GM18507 (cell line): ENCODE measurements at regions not wholly inside any gene's neighbourhood (a gene's known extent, or its start where the extent isn't known, plus 50 kb on each side); places are given as distances from the start of the nearest gene placed in this dataset.

Source experiments
- DNase-seq: peaks from one replicate; pipeline ENCODE4 v3.0.0; 2011; ENCODE audit warnings: low read depth; ENCODE audit not compliant: insufficient read length; ENCODE audit errors: extremely low spot score
- FAIRE-seq: peaks from 2 replicates; lab custom pipeline; 2011; peaks lifted over from hg19 to GRCh38; lab: Jason Lieb, UNC

DNA sequence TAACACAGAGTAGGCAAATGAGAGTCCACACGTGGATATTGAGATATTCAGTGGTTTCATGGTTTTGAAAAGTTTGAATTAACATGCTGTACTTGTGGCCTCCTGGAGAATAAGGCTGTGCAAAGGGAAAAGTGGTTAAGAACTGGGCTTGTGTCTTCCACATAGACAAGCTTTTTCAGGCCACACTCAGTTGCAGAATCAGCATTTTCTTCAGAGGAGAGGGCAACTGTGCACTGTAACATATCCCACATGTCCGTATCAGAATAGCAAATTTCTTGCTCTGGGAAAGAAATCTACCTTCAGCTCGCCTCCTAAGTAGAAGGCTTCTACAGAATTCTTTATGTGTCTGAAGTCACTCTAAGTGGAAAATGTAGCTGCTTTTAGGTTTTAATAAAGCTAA, 84.9 kb downstream of the ZC3H11B start:
- DNase-seq = no peak
- no peak for FAIRE-seq

DNA sequence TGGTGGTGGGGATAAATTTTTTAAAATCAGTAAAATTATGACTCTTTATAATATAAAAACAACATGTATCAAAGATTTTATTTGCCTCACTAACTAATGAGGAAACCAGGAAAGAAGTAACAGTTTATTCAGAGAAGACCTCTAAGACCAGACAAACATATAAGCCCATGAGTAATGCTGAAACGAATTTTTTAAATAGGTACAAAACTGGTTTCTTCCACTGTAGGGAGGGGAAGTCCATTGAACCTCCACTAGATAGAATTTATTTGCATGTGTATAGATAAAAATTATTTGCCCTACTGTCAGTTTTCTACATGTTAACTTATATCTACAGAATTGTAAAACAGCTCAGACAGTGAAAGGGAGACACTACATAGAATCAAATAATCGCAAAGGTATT, 86.8 kb downstream of the ZC3H11B start:
- DNase-seq = no peak
- FAIRE-seq = no peak

DNA sequence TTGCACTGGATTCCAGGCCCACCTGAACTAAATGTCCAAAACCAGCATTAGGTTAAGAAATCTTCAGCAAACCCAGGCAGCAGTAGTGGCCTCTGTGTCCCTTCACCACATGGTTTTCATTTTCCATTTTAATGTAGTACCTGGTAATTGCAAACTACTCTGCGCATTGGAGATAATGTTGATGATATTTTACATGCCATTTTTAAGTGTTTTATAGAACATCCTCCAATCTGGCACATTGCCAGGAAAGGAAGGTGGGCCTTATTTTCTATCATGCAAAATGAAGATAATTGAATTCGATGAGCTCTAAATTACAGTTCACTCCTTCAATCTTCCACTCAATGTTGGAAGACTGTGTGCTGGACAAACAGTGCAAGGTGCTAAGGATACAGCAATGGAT, 89.5 kb downstream of the ZC3H11B start:
- FAIRE-seq = no peak
- no peak for DNase-seq

DNA sequence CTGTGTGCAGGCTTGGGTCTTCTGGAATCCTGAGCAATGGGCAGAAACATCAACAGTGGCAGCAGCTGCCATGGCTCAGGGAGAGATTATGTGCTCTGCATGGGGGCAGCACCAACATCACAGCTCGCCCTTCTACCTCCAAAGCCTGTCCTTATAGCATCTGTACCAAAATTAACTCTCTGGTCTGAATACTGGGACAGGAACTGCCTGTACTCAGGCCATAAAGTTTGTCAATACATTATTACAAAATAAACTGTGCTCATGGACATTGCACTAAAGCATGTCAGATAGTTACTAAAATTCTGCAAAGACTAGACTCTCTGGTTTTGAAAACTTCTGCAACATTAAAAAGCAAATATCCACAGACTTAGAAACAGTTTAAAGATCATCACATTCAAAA, 91.6 kb downstream of the ZC3H11B start:
- DNase-seq = no peak
- FAIRE-seq = no peak

DNA sequence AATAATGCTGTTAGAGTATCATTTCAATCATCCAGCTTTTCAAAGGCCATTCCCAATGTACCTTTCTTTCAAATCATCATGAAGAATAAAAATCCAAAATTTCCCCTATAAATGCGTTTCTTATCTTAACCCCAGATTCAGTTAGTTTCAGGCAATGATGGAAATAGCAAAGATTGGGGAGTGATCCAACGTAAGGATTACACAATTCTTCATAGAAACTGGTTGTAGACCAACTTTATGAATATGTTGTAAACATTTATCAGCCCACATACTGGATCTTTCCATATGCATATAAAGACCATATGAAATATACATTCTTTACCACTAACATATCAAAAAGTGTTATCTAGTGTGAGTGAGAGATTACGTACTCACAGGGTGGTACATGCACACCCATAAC, 92.7 kb downstream of the ZC3H11B start:
- FAIRE-seq (no peak), DNase-seq (no peak)

DNA sequence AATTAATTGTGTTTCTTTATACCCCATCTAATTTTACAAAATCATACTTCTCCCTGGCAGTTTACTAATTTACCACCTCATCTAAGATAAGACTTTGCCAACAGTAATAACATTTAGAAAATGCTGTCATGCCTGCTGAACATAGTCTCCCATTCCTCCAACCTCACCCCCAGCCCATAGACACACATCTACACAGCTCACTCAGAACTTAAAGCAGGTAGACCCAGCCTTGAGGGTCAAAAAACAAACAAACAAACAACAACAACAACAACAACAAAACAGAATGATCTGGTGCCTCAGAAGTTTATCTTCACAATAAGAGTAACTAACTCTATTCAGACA, 94.0 kb downstream of the ZC3H11B start:
- FAIRE-seq = no peak
- DNase-seq = no peak

DNA sequence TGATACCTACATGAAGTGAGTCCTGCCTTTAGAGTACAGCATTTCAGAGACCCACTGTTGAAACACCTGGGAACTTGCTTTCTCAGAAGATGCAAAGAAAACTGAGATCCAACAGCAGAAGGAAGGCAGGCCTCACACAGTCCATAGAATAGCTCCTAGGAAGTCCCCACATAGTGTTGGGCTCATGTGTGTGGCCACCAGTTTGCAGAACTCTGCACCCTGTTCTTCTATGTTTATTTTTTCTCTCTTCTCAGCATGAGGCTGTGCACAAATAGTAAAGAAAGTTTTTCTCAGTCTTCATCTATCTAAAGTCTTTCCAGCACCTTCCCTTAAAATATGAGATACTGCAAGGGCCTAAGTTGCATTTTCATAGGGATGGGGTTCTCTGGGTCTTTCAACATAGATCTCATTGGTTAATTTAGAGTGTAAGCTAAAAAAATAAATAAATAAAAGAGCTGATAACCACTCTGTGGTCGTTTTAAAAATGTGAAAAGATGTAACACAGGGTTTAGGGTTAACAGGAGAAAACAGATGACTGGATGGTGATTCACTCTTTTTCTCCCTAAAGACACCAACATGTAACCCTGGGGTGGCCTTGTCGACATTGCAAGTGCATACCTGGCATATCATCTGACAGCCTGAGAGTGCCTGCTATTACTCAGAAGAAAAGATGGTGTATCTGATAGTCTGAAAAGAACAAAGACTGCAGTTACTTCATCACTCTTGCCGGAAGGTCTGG, 94.6 kb downstream of the ZC3H11B start:
- no peak for DNase-seq
- FAIRE-seq = no peak

DNA sequence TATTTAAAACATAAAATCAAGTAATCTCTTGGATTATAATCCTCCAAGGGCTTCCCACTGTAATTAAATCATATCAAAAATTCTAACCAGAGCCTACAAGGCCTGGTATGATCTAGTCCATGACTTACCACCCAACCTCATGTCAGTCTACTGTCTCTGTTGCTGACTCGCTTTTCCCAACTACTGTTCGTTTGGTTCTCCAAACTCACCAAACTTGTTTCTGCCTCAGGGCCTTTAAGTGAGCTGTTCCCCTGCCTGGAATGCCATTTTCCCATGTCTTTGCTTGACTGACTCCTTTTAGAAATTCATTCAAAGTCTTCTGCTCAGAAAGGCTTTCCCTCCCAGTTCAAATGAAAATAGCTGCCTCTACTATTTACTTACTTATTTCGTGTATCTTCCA, 95.9 kb downstream of the ZC3H11B start:
- no peak for FAIRE-seq
- DNase-seq = no peak

DNA sequence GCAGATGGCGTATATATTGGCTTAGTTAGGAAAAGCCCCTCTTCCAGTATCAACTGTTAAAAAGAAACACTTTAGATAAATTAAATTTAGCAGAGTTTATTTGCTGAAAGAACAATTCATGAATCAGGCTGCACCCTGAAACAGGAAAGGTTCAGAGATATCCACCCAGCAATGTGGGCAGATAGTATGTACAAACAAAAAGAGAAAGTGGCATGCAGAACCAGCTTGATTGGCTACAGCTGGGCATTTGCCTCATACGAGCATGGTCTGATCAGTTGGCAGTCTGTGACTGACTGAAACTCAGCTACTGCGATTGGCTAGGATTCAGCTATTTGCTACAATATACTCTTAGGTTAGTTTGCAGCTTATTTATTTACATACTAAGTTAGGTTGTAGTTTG, 98.2 kb downstream of the ZC3H11B start:
- no peak for DNase-seq
- no peak for FAIRE-seq

DNA sequence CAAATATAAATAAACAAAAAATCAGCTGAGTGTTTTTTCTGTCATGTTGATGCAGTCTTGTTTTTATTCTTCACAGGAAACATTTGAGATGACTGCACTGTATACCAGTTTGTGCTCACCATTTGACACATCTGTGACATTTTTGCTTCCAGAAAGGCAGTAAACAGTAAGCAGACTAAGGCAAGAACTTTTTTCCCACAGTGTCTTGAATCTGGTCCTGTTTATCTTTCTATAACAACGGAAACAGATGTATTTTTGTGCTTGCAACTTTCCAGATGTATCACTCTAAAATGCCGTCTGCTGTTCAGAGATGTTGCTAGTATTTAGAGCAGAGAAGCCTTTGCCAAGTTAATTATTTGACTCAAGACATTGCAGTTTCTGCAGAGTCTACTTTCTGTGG, 105.5 kb downstream of the ZC3H11B start:
- no peak for DNase-seq
- FAIRE-seq = no peak

DNA sequence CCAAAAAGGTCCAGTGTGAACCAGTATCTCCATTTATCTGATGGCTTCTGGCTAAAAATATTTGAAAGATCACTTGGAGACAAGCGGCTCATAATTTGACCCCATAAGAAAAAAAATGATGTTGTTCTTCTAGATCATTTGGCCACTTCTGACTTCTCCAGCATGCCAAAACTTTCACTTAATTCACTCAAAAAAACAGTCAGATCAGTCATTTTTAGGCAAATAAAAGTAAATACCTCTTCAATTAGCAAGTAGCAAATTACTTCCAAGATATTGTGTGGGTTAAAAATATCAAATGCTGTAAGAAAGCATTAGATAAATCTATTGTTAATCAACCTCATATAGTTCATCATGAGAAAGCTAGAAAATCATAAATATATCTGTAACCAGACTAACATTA, 106.0 kb downstream of the ZC3H11B start:
- no peak for FAIRE-seq
- no peak for DNase-seq

DNA sequence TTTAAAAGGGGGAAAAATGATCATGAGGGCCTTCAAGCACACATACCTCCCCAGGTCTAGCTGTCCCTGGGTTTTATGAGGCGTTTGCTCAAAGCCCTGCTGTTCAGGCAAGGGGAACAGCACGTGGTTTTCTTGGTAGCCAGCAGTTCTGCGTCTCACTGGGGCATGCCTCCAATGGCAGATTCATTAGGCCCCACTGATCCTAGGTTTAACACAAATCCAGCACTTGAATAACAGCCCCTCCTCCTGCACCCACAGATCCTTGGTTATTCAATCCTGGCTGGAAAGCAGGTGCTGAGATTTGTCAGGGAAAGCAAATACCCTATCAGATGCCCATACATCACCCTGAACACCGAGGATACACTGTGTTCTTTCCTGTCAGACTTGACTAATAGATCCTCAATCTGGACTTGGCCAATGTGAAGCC, 106.4 kb downstream of the ZC3H11B start:
- no peak for DNase-seq
- FAIRE-seq = no peak

DNA sequence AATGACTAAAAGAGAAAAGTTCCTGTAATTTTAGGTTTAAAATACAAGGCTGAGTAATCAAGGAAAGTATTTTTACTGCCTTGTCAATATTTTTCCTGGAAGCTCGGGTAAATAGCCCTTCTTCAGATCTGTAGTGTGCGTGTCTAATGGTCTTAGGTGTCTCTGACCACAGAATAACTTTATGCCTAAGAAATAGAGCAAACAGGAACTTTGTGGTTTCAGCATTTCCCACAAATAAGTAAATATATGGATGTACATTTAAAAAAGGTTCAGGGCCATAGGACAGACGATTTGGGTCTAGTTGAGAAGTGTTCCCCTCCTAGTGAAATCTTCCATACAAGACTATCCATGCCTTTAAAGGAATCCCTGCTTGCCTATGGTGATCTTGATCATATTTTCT, 107.0 kb downstream of the ZC3H11B start:
- FAIRE-seq (no peak), DNase-seq (no peak)

DNA sequence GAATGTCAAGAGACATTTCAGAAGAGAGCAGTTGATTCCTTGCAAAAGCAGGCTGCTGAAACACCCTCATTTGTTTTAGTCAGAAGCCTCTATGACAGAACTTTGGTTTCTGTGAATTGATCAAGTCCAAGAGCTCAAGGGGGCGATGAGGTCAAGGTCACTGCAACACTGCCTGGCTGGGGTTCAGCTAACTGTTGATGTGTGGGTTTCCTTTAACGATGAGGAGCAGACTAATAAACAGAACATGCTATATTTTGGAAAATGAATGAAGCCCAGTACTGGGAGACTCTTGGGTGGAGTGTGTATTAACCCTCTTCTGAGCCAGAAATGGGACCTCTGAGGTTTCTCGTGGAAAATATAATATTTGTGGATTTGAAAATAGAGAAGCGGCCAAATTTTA, 109.3 kb downstream of the ZC3H11B start:
- DNase-seq (no peak), FAIRE-seq (no peak)

DNA sequence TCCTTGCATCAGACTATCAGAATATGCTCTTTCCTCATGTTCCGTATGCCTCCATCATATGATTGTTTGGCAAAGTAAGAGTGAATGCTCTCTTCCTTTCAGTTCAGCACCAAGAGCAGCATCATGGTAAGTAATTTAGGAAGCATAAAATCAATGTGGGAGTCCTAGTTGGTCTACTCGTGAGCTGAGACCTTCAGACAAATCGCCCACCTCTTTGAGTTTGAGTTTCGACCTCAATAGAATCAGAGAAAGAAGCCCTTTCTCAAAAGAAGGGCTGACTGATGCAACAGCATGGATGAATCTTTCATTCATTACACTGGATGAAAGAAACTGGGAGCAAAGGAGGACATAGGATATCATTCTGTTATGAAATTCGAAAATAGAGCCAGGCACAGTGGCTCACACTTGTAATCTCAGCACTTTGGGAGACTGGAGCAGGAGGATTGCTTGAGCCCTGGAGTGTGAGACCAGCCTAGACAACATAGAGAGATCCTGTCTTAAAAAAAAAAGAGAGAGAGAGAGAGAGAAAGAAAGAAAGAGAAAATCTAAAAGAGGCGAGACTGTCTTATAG, 112.5 kb downstream of the ZC3H11B start:
- DNase-seq (no peak), FAIRE-seq (no peak)

DNA sequence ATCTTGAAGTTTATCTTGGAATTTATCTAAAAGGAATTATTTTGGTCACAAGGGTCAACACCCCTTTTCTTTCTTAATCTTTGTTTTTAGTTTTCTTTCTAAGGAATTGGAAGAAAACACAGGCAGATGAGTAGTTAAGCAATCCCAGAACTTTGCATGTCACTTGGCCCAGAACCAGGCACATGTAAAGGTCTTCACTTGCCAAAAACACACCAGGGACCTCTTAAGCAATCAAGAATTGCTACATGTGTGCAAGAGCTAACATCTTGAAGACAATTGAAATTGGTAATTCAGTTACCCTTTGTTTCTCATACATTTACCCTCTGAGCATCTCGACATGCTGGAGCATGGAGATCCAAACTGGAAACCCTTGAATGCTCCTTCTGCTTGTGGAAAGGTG, 114.2 kb downstream of the ZC3H11B start:
- FAIRE-seq (no peak), DNase-seq (no peak)

DNA sequence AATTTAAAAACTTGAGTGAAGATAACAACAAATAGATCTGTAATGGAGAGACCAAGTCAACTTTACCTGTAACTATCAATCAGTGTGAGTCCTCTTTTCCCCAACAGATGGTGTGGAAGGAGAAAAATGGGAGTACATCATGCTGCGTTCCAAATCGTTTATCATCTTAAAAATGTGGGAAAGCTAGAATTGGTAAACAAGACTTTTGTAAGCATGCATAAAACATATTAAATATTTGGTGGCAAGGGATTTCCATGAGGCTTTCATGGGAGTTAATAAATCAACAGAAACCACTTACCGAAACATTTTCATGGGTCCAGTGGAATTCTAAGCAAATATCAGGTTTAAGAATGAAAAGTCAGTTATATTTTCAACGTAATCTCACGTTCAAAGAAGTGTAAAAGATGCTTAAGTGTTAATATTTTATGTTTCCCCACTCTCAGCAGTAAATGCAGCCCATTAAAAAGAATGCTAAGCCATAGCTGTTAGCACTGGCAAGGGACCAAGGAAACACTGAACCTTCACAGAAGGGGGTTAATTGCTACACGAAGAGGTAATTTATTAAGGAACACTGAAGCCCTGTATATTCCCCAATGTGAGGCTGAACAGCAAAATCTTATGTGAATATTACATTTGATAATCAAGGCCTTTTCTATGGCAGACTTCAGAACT, 117.0 kb downstream of the ZC3H11B start:
- FAIRE-seq = no peak
- DNase-seq = no peak

DNA sequence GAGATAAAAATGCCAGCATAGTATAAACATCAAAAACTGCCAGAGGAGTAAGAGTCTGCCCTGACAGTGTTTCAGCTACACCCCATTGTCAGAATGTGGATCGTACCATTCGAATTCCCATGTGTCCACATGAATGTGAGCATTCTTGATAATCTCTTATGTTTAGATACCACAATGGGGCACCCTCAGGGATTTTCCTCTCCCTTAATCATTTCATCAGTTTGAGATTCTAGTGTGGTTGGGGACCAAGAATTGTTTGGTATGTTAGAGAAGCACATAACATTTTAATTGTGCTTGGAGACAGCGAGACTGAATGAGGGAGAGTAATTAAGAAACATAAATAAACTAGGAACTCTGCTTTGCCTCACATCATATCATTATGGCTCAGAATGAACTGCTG, 120.2 kb downstream of the ZC3H11B start:
- DNase-seq = no peak
- FAIRE-seq = no peak

DNA sequence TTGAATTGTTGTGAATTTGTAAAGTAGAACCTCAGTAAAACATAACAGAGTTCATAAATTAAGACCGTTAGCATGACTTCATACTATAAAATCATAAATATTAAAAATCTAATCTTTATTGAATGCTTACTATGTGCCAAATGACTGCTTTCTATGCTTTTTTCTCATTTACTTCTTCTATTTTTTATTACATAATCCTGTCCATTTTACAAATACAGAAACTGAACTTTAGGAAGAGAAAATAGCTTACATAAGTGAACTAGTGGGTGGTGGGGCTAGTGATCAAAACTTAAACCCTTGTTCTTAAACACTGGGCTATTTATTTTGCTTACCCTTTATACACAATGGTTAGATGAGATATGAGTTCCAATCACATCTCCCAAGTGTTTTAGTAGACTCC, 122.3 kb downstream of the ZC3H11B start:
- FAIRE-seq (no peak), DNase-seq (no peak)

DNA sequence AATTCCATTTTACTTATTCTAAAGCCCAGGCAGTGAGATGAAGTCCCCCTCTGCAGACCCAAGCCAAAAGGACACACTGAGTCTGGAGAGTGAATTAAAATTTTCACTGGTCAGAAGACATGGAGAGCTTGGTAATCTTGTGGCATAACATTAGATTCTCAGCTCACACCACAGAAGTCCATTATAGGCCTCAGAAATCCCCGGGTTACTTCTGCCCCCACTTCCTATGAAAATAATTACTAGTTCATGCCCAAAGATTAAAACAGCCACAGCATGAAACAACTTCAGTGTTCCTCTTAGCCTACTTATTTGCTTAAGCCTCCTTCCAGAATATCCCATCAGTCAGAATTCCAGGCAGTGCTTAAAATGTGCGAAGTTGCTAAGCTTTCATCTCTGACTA, 123.3 kb downstream of the ZC3H11B start:
- FAIRE-seq = no peak
- DNase-seq = no peak

DNA sequence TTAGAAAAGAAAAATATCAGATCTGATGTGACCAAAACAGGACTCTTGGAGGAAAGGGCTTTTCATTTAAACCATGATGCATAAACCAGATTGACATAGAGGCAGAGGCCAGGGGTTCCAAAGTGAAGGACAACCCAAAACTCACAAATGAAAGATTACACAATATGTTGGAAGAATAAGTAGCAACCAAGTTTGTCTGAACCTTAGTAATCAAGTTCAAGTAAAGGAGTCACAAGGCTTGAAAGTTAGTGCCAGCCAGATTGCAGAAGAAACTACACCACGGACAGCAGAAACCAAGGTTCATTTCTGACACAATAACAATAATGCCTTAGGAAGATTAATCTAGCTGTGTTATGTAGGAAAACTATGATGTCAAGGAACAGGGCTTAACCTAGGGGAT, 124.6 kb downstream of the ZC3H11B start:
- FAIRE-seq = no peak

More for the DNA sequence above, 124.6 kb downstream of the ZC3H11B start:
- no peak for DNase-seq
